ENCODE measurements at regions not wholly inside any gene's neighbourhood (a gene's known extent, or its start where the extent isn't known, plus 50 kb on each side); places are given as distances from the start of the nearest gene placed in this dataset.

- no peak for TF ChIP-seq EZH2phosphoT487 (IDR thresholded peaks at IDR 0.05; ENCODE audit: low read length)
- no peak for TF ChIP-seq EZH2 (optimal IDR thresholded peaks at IDR 0.05; ENCODE audit: low read depth, low read length)
- no peak for TF ChIP-seq CTCF (IDR thresholded peaks at IDR 0.05; ENCODE audit: low read length)
- no peak overlapping the region for H3K4me3 ChIP-seq (ENCODE audit: low read length)
- no peak overlapping the region for H2AFZ ChIP-seq (ENCODE audit: low read length)
- no peaks in the 10 kb centered on the region for H3K27me3 ChIP-seq (replicated peaks; ENCODE audit: insufficient read depth, low read length)
- no peaks in the 10 kb centered on the region for H3K9me3 ChIP-seq (replicated peaks; ENCODE audit: insufficient read depth, low read length)
- H3K4me2 ChIP-seq (ENCODE audit: low read depth, low read length): no peak overlapping the region
- H3F3A ChIP-seq (ENCODE audit: insufficient read depth, low read length): no peaks in the 10 kb centered on the region
- H4K20me1 ChIP-seq (ENCODE audit: insufficient read depth, low read length): no peaks in the 10 kb centered on the region
- H3K79me2 ChIP-seq (ENCODE audit: low read length): no peaks in the 10 kb centered on the region
- H3K36me3 ChIP-seq (replicated peaks; ENCODE audit: insufficient read depth, low read length): no peaks in the 10 kb centered on the region
- H3K9me2 ChIP-seq (replicated peaks; ENCODE audit: insufficient read depth, low read length): no peaks in the 10 kb centered on the region
- H3K4me1 ChIP-seq (ENCODE audit: low read length): no peaks in the 10 kb centered on the region
- H3K9ac ChIP-seq (ENCODE audit: low read length): no peak overlapping the region
- DNase-seq: no peak
- H3K27ac ChIP-seq (ENCODE audit: low read length): no peak overlapping the region
Observed at GRCh38 chr11:31881825-31882224, 70.7 kb upstream of the PAX6 start.

GRCh38 chr11:31879681-31880080, 68.6 kb upstream of the PAX6 start:
- Histone ChIP-seq H3K79me2 (ENCODE audit: low read length) (no peaks in the 10 kb centered on the region), H2AFZ (ENCODE audit: low read length) (no peak overlapping the region), H3K9ac (ENCODE audit: low read length) (no peak overlapping the region), H3K36me3 (replicated peaks; ENCODE audit: insufficient read depth, low read length) (no peaks in the 10 kb centered on the region), H3K9me3 (replicated peaks; ENCODE audit: insufficient read depth, low read length) (no peaks in the 10 kb centered on the region), H3F3A (ENCODE audit: insufficient read depth, low read length) (no peaks in the 10 kb centered on the region), H3K9me2 (replicated peaks; ENCODE audit: insufficient read depth, low read length) (no peaks in the 10 kb centered on the region), H3K4me3 (ENCODE audit: low read length) (no peak overlapping the region), H3K4me2 (ENCODE audit: low read depth, low read length) (no peak overlapping the region), H3K27ac (ENCODE audit: low read length) (no peak overlapping the region), H4K20me1 (ENCODE audit: insufficient read depth, low read length) (no peaks in the 10 kb centered on the region), H3K4me1 (ENCODE audit: low read length) (no peaks in the 10 kb centered on the region), H3K27me3 (replicated peaks; ENCODE audit: insufficient read depth, low read length) (no peaks in the 10 kb centered on the region)
- TF ChIP-seq CTCF (IDR thresholded peaks at IDR 0.05; ENCODE audit: low read length) (no peak), EZH2phosphoT487 (IDR thresholded peaks at IDR 0.05; ENCODE audit: low read length) (no peak), EZH2 (optimal IDR thresholded peaks at IDR 0.05; ENCODE audit: low read depth, low read length) (no peak)
- no peak for DNase-seq

GRCh38 chr11:31877863-31878262, 66.7 kb upstream of the PAX6 start:
- Histone ChIP-seq H3K9me2 (replicated peaks; ENCODE audit: insufficient read depth, low read length) (no peaks in the 10 kb centered on the region), H3K9me3 (replicated peaks; ENCODE audit: insufficient read depth, low read length) (no peaks in the 10 kb centered on the region), H3K4me2 (ENCODE audit: low read depth, low read length) (no peak overlapping the region), H3K79me2 (ENCODE audit: low read length) (no peaks in the 10 kb centered on the region), H2AFZ (ENCODE audit: low read length) (no peak overlapping the region), H3K27ac (ENCODE audit: low read length) (no peak overlapping the region), H3K36me3 (replicated peaks; ENCODE audit: insufficient read depth, low read length) (no peaks in the 10 kb centered on the region), H3K27me3 (replicated peaks; ENCODE audit: insufficient read depth, low read length) (no peaks in the 10 kb centered on the region), H3K9ac (ENCODE audit: low read length) (no peak overlapping the region), H3K4me1 (ENCODE audit: low read length) (no peaks in the 10 kb centered on the region), H3F3A (ENCODE audit: insufficient read depth, low read length) (no peaks in the 10 kb centered on the region), H4K20me1 (ENCODE audit: insufficient read depth, low read length) (no peaks in the 10 kb centered on the region), H3K4me3 (ENCODE audit: low read length) (no peak overlapping the region)
- DNase-seq: no peak
- TF ChIP-seq CTCF (IDR thresholded peaks at IDR 0.05; ENCODE audit: low read length) (no peak), EZH2 (optimal IDR thresholded peaks at IDR 0.05; ENCODE audit: low read depth, low read length) (no peak), EZH2phosphoT487 (IDR thresholded peaks at IDR 0.05; ENCODE audit: low read length) (no peak)

All from MM.1S (cell line).